EH (cell line): ENCODE measurements at regions not wholly inside any gene's neighbourhood (a gene's known extent, or its start where the extent isn't known, plus 50 kb on each side); places are given as distances from the start of the nearest gene placed in this dataset.
"Not testable (repeated sequence)": the region's sequence is repeated elsewhere in the genome, so short reads cannot be mapped to it uniquely, and the experiment has no call there.

Experiments
- DNase-seq: peaks from one replicate; pipeline ENCODE4 v3.0.0-alpha.2; 2015; ENCODE audit warnings: low read depth

DNA sequence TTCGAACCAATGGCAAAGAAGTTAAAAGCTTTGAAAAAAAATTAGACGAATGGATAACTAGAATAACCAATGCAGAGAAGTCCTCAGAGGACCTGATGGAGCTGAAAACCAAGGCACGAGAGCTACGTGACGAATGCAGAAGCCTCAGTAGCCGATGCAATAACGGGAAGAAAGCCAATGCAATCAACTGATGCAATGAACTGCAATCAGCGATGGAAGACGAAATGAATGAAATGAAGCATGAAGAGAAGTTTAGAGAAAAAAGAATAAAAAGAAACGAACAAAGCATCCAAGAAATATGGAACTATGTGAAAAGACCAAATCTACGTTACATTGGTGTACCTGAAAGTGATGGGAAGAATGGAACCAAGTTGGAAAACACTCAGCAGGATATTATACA lies 52.6 kb upstream of the MRPS30 start:
- not testable (repeated sequence) for DNase-seq

DNA sequence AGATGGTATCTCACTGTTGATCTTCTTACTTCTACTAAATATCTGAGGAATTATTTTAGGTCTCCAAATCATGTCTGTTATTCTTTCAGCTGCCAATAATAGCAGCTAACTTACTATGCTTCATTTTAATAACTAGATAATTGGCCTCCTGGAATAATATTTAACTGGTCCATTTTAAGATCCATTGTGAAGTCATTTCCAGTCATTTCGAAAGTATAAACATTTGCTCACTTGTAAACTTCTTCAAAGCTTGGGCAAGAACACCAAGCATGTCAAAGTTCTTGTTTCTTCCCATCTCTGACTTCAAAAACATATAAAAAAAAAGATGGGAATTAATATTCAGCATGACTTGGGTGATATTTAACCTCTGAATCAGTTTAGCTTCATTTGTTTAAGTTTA lies 61.4 kb upstream of the MRPS30 start:
- no peak for DNase-seq

- no peak for DNase-seq
Observed at GRCh38 chr5:44740660-44741059, 68.1 kb upstream of the MRPS30 start.

- DNase-seq, result no peak
Observed at GRCh38 chr5:44729536-44729935, 79.2 kb upstream of the MRPS30 start.

DNA sequence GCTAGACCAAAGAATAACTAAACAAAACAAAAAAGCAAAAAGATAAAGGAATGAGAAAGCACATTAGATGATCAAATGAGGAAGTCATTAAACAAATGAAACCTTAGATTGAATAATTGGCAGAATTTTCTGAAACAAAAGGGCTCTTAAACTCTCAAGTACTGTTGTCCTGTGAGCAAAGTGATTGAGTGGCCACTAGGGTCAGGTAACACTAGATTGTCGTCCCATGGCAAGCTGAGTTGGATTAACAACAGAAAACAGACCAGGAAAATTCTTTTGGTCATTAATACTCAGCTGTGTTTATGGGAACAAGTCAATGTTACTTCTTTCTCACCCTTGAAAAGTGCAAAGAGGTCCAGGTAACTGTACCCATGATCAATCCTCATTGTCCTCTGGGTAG lies 81.6 kb upstream of the MRPS30 start:
- DNase-seq, result no peak

GRCh38 chr5:44719856-44720255 lies 88.9 kb upstream of the MRPS30 start:
- DNase-seq, result no peak

DNA sequence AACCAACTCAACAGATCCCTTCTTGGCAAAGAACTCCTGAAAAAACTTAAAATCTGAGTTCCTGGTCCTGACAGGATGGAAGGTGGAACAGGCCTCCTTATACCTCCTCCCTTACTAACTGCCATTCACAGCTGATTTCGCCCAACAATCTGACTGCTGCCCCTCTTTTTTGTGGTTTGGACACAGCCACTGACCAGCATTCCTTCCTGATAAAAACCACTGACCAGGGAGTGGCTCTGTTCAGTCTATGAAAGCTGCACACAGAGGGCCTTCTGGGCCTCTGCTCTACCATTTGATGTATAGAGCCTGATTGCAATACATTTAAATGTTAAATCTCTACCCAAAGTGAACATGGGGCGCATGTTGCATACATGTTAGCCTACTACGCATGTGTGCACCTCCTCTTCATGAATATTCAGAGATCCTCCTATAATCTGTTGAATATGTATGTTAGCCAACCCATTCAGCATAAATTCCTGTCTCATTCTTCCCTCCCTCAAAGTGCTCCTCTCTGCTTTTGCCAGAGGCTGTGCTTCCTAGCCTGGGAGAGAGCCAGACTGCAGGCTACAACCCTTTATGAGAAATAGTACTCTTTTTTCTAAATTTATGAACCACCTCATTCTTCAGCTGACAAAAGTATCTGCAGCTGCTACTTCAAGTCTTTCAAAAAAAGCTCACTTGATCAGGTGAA lies 93.7 kb upstream of the MRPS30 start:
- DNase-seq, result no peak

DNA sequence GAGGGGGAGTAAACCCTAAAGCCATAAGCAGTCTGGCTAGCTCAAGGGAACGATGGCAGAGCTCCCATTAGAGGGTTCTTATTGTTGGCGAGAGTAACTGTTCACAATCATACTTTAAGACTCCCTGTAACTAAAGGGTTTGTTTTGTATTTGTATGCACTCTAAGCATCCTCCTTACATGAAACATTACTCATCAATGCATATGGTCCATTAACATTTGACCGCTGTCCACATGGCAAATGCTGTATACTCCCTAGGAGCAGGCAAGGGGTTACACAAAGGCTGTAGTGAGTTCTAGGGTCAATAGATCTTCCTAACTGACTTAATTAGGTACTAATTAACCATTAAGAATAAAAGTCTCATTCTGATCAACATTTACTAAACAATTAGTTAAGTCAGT lies 95.3 kb upstream of the MRPS30 start:
- no peak for DNase-seq

GRCh38 chr5:44711901-44712300 lies 96.8 kb upstream of the MRPS30 start:
- DNase-seq, result no peak

GRCh38 chr5:44708602-44709001 lies 100.1 kb upstream of the MRPS30 start:
- no peak for DNase-seq

DNA sequence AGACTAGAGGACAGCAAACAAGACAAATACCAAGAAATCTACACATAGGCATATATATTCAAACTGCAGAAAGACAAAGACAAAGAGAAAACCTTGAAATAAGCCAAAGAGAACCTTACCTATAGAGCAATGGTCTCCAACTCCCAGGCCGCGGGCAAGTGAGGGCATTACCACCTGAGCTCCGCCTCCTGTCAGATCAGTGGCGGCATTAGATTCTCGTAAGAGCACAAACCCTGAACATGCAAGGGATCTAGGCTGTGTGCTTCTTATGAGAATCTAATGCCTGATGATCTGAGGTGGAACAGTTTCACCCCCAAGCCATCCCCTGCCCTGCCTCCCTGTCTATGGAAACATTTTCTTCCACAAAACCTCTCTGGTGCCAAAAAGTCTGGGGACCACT lies 101.0 kb upstream of the MRPS30 start:
- no peak for DNase-seq

DNA sequence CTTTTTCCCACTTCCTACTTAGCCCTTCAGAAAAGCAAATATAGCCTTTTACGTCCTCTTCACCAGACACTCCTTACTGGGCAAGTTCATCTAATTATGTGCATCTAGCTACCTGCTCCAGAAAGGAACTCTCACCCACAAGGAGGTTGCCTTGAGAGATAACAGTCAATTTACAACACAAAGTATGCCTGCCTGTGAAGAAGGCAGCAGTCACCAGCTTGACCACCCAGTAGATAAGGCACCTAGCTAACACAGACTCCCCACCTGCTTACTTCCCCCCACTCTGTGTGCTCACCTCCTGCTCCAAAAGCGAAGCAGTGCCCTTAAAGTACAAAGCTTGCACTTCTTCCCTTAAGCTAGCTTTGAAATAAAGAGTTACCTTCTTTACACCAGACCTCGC lies 111.7 kb upstream of the MRPS30 start:
- no peak for DNase-seq

DNA sequence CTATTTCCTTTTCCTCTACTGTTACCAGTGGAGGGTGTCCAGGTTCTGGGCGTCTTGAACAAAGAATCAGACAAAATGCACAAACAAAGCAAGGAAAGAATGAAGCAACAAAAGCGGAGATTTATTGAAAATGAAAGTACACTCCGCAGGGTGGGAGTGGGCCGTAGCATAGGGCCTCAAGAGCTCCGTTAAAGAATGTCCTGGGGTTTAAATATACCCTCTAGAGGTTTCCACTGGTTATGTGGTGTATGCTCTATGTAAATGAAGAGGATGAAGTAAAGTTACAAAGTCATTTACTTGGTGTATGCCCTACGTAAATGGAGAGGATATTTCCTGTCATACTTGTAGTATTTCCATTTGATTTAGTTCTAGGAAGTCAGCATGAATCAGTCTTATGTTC lies 113.5 kb upstream of the MRPS30 start:
- DNase-seq, result no peak

- no peak for DNase-seq
Observed at GRCh38 chr5:44691802-44692201, 116.9 kb upstream of the MRPS30 start.

DNA sequence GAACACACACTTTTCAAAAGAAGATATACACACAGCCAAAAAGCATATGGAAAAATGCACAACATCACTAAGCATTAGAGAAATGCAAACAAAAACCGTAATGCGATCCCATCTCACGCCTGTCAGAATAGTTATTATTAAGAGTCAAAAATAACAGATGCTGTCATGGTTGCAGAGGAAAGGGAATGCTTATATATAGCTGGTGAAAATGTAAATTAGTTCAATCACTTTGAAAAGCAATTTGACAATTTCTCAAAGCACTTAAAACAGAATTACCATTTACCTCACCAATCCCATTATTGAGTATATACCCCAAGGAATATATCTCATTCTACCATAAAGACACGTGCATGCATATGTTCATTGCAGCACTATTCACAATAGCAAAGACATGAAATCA lies 126.8 kb upstream of the MRPS30 start:
- no peak for DNase-seq

DNA sequence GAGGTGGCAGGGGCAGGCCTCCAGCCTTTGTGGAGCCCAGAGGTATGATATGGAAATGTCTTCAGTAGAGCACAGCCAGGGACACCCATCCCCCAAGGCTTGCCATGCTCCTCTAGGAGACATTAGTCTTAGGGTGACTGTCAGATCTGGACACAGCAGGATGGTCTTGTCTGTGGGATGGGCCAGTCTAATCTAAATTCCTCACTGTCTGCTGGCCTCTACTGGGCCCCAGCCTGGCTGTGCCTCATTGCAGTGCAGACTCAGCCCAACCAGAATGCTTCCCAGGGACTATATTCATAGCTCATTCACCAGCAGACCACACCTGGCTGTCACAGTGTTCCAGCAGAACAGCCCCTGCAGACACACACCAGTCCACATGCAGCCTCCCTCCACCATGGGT lies 129.5 kb upstream of the MRPS30 start:
- no peak for DNase-seq

GRCh38 chr5:44675296-44675695 lies 133.5 kb upstream of the MRPS30 start:
- no peak for DNase-seq

GRCh38 chr5:44674461-44674860 lies 134.3 kb upstream of the MRPS30 start:
- DNase-seq, result no peak

- DNase-seq, result not testable (repeated sequence)
Observed at GRCh38 chr5:44668471-44668870, 140.3 kb upstream of the MRPS30 start.

DNA sequence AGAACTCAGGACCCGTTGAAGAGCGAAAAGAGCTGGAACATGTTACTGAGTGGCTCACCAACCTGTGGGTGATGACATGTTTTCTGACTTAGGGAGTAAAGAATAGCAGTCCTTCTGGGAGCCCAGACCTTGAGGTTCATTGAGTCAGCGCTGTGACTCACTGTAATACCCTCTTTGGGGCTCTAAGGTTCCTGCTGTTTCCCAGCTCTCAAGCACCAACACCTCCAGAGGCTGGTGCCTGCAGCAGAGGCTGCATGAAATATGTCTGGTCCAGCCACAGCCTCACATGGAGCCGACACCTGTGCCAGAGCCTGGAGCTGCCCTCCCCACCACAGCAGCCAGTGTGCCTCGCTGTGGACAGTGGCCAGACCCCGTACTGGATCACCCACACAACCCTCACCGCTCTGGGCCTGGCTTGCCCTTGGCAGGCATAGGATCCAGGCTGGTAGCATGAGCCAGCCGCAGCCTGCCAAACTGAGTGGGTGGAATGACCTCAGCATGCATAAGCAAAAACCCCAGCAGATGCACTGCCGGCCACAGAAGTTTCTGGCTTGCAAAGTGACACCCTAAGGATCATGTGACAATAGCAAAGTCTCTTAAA lies 143.5 kb upstream of the MRPS30 start:
- no peak for DNase-seq

GRCh38 chr5:44664711-44665100 lies 144.0 kb upstream of the MRPS30 start:
- DNase-seq, result no peak

- no peak for DNase-seq
Observed at GRCh38 chr5:44663991-44664710, 144.6 kb upstream of the MRPS30 start.

DNA sequence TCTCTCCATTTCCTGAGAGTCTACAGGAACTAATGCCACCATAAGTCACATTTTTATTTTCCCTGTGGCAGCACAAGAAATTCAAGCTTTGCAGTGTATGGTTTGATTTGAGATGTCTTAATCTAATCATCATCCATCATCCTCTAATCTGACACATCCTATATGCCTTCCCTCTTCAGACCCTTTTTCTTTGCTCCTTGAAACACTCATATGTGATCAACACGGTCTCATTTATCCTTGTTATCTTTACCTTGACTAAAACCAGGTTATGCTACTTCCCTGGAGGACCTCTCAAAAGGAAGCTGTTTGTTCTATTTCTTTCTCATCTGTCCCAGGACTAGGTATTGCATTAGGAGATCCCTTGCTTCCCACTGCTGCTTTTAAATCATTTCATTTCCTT lies 146.9 kb upstream of the MRPS30 start:
- no peak for DNase-seq

GRCh38 chr5:44660251-44660650 lies 148.5 kb upstream of the MRPS30 start:
- no peak for DNase-seq
